GM21786 (cell line): ENCODE measurements at regions not wholly inside any gene's neighbourhood (a gene's known extent, or its start where the extent isn't known, plus 50 kb on each side); places are given as distances from the start of the nearest gene placed in this dataset.

Experiments
- ATAC-seq: cut with Tn5 transposase; IDR thresholded peaks from one replicate; pipeline ENCODE4 v1.9.1; 2021; ENCODE audit not compliant: unreplicated experiment

DNA sequence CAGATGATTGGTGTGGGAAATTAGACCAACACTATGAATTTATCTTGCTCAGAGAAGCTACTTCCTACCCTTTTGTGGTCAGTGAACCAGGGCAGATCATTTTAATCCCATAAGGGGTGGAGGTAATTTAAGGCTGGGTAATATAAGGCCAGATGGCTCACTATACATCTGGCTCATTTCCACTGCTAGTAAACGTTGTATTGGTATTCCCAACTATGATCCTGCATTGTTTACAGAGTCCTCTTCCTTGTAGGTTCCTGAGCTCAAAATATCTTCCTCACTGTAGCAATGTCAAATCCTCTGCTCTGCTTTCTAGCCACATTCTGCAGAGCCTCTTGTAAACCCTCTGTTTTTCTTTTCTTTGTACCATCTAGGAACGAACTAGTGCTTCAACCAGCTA is 93.0 kb upstream of the MGAT4C start:
- no peak for ATAC-seq

GRCh38 chr12:86333955-86334522 is 77.8 kb upstream of the MGAT4C start:
- no peak for ATAC-seq

DNA sequence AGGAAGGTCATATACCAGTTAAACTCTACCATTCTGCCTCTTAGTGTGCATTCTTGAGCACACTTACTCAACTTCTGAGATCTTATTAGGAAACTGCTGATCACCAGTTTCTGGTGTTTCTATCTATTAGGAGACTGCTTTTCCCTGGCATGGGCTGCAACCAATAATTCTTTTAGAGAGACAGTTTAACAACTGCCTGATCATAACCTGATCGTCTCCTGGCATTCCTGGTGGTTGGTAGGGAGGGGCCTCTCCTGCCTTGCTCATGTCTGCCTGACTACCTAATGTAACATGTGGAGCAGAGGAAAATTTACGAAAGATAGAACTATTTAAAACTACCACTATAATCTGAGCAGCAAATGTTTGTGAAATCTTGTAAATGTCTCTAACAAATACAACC is 75.3 kb upstream of the MGAT4C start:
- ATAC-seq, result no peak

GRCh38 chr12:86331012-86331411 is 74.8 kb upstream of the MGAT4C start:
- ATAC-seq, result no peak

DNA sequence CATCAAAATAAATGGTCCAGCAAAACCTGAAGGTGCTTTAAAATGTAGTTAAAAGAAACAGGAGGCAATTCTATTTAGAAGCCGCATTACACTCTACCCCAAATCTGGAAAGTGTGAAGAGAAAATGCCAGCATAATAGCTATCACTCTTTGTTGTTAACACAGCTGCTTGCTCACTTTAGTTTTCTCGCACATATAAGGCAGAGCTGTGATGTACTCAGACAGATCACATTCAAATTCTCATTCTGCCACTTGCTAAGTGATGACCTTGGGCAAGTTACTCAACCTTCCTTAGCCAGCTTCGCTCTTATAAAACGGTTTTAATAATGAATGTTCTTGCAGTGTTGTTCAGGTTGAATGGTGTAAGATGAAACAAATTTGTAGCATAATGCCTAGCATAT is 56.0 kb upstream of the MGAT4C start:
- no peak for ATAC-seq
